ENCODE measurements at regions not wholly inside any gene's neighbourhood (a gene's known extent, or its start where the extent isn't known, plus 50 kb on each side); places are given as distances from the start of the nearest gene placed in this dataset.

DNA sequence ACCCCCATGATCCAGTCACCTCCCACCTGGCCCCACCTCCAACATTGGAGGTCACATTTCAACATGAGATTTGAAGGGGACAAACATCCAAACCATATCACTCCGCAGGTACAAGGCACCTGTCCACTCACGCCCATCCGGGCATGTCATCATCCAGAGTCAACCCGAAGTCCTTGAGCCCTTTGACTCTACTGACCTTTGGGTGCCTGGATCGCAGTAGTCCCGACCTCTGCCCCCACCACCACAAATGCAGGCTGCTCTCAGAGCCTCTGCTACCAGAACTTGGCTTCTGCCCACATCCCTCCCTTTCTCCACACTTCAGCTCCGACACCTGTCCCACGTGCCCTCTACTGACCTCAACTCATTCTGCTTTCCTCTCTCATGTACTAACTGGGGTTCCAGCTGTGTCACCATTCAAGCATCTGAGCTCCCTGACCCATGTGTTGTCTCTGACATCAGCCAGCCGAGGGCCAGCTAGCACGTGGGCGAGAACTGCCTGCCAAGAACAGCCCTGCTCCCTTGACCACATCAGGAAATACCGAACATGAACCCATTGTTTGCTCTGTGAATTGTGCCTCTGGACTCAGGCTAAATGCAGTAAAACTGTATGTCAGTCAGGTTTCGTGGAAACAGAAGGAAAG, 498.3 kb upstream of the SULF2 start (continued):
- TF ChIP-seq NFYB (CRISPR knock-in tag; IDR thresholded peaks at IDR 0.05): no peak
- TF ChIP-seq ZBTB26 (CRISPR knock-in tag; IDR thresholded peaks at IDR 0.05; ENCODE audit: borderline replicate concordance): peak; percentile 87
- no peak for TF ChIP-seq ZSCAN29 (CRISPR knock-in tag; conservative IDR thresholded peaks at IDR 0.05)
- 0 out of 2 replicates have a peak, but pooled peaks have one; percentile 75 for TF ChIP-seq NFIB (CRISPR knock-in tag; IDR thresholded peaks at IDR 0.05; ENCODE audit: borderline replicate concordance)
- TF ChIP-seq ARNTL (CRISPR knock-in tag; IDR thresholded peaks at IDR 0.05): peak; percentile 80
- TF ChIP-seq GTF3A (CRISPR knock-in tag; conservative IDR thresholded peaks at IDR 0.05): no peak
- TF ChIP-seq, protein P1, sequence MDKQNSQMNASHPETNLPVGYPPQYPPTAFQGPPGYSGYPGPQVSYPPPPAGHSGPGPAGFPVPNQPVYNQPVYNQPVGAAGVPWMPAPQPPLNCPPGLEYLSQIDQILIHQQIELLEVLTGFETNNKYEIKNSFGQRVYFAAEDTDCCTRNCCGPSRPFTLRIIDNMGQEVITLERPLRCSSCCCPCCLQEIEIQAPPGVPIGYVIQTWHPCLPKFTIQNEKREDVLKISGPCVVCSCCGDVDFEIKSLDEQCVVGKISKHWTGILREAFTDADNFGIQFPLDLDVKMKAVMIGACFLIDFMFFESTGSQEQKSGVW (CRISPR knock-in tag; IDR thresholded peaks at IDR 0.05; ENCODE audit: borderline replicate concordance): no peak
- no peak for TF ChIP-seq SIN3B (IDR thresholded peaks at IDR 0.05; ENCODE audit: low read length)
- TF ChIP-seq ZBTB38 (CRISPR knock-in tag; IDR thresholded peaks at IDR 0.05): peak; percentile 50; the same call in 1 of the 2 replicates
- peak; percentile 87 for TF ChIP-seq TFDP1 (CRISPR knock-in tag; IDR thresholded peaks at IDR 0.05; ENCODE audit: borderline replicate concordance)
- peak; percentile 68; the same call in 1 of the 2 replicates for TF ChIP-seq FOXK1 (CRISPR knock-in tag; IDR thresholded peaks at IDR 0.05; ENCODE audit: borderline replicate concordance, low read depth)
- no peak for TF ChIP-seq ZNF136 (CRISPR knock-in tag; IDR thresholded peaks at IDR 0.05; ENCODE audit: low read depth)
- TF ChIP-seq GLI4 (CRISPR knock-in tag; IDR thresholded peaks at IDR 0.05; ENCODE audit: borderline replicate concordance): no peak
- peak; percentile 51; the same call in 1 of the 2 replicates for TF ChIP-seq NCOA2 (CRISPR knock-in tag; IDR thresholded peaks at IDR 0.05)
- no peak for TF ChIP-seq RFX3 (CRISPR knock-in tag; IDR thresholded peaks at IDR 0.05)
- TF ChIP-seq FIP1L1 (IDR thresholded peaks at IDR 0.05; ENCODE audit: borderline replicate concordance, insufficient read depth, low read depth, low read length): no peak
- TF ChIP-seq, protein P2, sequence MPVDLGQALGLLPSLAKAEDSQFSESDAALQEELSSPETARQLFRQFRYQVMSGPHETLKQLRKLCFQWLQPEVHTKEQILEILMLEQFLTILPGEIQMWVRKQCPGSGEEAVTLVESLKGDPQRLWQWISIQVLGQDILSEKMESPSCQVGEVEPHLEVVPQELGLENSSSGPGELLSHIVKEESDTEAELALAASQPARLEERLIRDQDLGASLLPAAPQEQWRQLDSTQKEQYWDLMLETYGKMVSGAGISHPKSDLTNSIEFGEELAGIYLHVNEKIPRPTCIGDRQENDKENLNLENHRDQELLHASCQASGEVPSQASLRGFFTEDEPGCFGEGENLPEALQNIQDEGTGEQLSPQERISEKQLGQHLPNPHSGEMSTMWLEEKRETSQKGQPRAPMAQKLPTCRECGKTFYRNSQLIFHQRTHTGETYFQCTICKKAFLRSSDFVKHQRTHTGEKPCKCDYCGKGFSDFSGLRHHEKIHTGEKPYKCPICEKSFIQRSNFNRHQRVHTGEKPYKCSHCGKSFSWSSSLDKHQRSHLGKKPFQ (CRISPR knock-in tag; IDR thresholded peaks at IDR 0.05; ENCODE audit: insufficient replicate concordance): peak; percentile 56
- no peak for TF ChIP-seq ZNF180 (CRISPR knock-in tag; IDR thresholded peaks at IDR 0.05; ENCODE audit: borderline replicate concordance, low read depth)
- no peak for TF ChIP-seq ZBTB8A (CRISPR knock-in tag; IDR thresholded peaks at IDR 0.05; ENCODE audit: borderline replicate concordance, low read depth)
- no peak for TF ChIP-seq ZSCAN21 (CRISPR knock-in tag; IDR thresholded peaks at IDR 0.05; ENCODE audit: borderline replicate concordance)
- no peak for TF ChIP-seq SMARCC2 (IDR thresholded peaks at IDR 0.05)
- TF ChIP-seq ZFAT (CRISPR knock-in tag; conservative IDR thresholded peaks at IDR 0.05): no peak
- no peak for TF ChIP-seq HNRNPK (IDR thresholded peaks at IDR 0.05; ENCODE audit: low read depth, low read length, poor library complexity, severe bottlenecking)
